ENCODE measurements at regions not wholly inside any gene's neighbourhood (a gene's known extent, or its start where the extent isn't known, plus 50 kb on each side); places are given as distances from the start of the nearest gene placed in this dataset.

DNA sequence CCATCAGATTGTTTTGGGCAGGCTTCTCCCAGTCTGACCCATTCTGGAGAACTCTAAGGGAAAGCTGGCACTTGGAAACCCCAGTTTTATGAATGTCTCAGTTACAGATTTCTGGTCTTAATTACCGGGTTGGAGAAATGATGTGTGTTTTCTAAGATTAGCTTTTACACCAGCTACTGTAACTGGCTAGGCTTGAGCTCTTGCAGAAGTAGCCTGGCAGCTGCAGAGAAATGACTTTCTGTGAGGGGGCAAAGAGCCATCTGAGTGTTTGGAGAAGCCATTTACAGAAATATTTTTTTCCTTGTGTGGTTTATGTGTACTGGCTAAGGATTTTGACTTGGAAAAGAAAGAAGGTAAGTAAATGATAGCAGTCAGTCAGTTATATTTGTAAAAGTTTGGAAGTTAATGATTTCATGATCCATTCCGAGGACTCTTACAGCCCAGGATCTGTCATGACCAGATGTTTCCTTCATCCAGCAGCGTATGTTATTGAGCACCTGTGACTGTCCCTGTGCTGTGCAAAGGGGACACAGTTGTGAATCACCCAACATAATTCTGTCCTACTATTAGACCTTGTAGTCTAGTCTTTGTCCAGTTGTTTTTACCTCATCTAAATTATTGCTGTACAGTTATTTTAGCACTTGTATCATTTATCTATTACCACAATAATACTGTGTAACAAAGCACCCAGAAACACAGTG is 53.7 kb upstream of the GDNF start:
- no peak for DNase-seq (ENCODE audit: low spot score)
- in situ Hi-C loops (cut with HindIII; ENCODE audit: low sequenced_read_pairs): no loop called here

DNA sequence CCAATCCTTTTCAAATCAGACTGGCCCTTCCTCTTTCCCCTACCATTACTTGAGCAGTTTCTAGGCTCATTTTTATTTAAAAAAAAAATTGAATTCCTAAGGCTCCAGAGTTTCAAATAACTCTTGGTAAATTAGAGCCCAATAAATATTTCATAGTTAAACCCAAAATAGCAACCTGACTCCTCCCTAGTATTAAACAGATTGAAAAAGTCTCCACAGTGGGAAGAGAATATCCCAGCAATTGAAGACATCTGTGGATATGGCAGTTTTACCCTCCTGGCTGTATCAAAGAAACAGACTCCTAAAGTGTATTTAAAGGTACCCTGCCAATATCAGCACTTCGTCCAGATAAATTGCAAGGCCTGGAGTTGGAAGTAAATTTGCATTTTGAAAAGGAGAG is 52.7 kb upstream of the GDNF start:
- DNase-seq (ENCODE audit: low spot score): no peak
- in situ Hi-C loops (cut with HindIII; ENCODE audit: low sequenced_read_pairs): no loop called here

DNA sequence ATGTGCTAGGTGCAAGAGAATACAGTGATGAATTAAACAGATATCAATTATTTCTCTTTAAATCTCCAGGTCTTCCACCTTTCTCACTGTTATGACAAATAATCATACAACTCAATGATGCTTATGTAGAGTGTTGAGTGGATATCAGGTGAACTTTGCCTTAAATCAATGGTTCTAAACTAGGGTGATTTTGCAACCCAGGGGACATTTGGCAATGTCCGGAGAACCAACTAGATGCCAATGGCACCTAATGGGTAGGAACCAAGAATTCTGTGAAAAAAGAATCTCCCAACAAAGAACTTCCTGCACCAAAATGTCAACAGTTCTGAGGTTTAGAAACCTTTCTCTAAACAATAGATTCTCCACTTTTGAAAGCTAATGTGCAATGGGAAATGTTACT is 52.0 kb upstream of the GDNF start:
- no peak for DNase-seq (ENCODE audit: low spot score)
- in situ Hi-C loops (cut with HindIII; ENCODE audit: low sequenced_read_pairs): no loop called here

DNA sequence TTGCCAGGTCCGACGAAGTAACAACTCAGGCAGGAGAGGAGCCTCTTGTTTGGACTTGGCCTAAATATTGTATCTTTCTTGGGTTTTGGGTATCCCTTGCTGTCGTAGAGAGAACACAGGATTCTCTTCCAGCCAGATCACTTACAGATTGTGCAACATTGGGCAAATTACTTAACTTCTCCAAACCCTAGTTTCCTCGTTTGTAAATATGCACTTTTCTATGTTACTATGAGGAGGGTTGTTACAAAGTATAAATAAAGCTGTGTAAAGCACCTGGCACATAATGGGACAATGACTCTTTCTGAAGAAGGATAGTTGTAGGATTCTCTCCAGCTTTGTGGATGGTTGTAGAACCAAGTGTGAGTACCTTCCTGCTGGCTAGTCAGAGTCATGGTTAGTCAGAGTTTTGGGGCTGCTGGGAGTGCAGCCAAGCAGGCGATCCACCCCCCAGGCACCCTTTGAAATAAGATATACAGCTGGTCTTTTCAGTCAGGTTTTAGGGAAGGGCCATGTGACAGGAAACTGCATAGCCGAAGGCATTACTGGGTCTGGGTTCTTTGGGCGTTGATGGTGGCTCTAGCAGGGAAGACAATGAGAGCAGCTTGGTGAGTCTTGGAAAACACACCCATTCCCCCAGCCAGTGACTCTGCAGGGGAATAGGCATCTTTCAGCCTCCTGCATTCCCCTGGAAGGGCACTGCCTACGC is 49.9 kb upstream of the GDNF start:
- in situ Hi-C loops (cut with HindIII; ENCODE audit: low sequenced_read_pairs): no loop called here
- no peak for DNase-seq (ENCODE audit: low spot score)

All from G401 (cell line).